ENCODE measurements at regions not wholly inside any gene's neighbourhood (a gene's known extent, or its start where the extent isn't known, plus 50 kb on each side); places are given as distances from the start of the nearest gene placed in this dataset.

DNA sequence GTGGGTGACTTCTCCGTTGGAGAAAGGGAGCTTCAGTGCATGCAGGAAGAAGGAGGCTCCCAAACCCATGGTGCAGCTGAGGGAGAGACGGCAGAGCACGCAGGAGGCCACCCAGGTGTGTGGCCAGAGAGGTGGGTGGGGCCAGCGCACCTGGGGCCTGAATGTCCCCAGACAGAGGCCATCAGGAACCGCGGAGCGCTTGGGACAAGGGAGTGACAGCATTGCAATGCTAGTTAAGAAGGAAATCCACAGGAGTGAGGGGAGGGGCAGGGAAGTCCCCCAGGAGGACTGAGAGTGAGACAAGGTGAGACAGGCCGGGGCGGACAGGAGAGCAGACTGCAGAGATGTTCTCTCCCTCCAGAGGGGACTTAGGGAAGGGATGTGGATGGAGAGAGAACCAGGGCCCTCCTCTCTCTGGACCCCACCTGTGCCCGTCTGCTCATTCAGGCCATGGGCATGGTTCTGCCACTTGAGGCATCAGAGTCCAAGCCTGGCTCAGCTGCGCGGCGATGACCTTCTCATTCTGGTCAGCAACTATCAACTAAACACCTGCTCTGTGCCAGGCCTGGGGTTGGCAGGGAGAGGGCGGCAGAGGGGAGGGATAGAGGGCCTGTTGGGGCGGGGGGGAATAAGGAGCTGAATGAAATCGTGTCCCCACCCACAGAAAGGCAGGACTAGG is 69.4 kb upstream of the COL13A1 start:
- TF ChIP-seq, protein P1, sequence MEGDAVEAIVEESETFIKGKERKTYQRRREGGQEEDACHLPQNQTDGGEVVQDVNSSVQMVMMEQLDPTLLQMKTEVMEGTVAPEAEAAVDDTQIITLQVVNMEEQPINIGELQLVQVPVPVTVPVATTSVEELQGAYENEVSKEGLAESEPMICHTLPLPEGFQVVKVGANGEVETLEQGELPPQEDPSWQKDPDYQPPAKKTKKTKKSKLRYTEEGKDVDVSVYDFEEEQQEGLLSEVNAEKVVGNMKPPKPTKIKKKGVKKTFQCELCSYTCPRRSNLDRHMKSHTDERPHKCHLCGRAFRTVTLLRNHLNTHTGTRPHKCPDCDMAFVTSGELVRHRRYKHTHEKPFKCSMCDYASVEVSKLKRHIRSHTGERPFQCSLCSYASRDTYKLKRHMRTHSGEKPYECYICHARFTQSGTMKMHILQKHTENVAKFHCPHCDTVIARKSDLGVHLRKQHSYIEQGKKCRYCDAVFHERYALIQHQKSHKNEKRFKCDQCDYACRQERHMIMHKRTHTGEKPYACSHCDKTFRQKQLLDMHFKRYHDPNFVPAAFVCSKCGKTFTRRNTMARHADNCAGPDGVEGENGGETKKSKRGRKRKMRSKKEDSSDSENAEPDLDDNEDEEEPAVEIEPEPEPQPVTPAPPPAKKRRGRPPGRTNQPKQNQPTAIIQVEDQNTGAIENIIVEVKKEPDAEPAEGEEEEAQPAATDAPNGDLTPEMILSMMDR (IDR thresholded peaks at IDR 0.05): no peak
- TF ChIP-seq POLR2A (IDR thresholded peaks at IDR 0.05): no peak
